HCT116 (cell line): ENCODE measurements at regions not wholly inside any gene's neighbourhood (a gene's known extent, or its start where the extent isn't known, plus 50 kb on each side); places are given as distances from the start of the nearest gene placed in this dataset.

Experiments
- ATAC-seq: fragments of 200-7000 bp; cut with Tn5 transposase; 2 replicates; pipeline ENCODE4 v1.9.1; 2020; ENCODE audit warnings: mild to moderate bottlenecking, moderate library complexity
- BruUV-seq: library from RNA; stranded (reverse); fragments of 400-500 nt; replicated peaks from 2 replicates; lab custom pipeline; 2021; lab: Mats Ljungman, UMichigan
- CTCF ChIA-PET: fragments of 300-600 bp; sonication (Branson Sonifier 250); formaldehyde crosslinking; loops from one replicate; lab custom pipeline; 2021; ENCODE audit warnings: antibody characterized with exemption; lab: Charles Lee
- POLR2A ChIA-PET: fragments of 300-600, 350-600 bp; sonication (Branson Sonifier 250); formaldehyde crosslinking; loops from one replicate; lab custom pipeline; 2021; ENCODE audit warnings: antibody characterized with exemption; lab: Charles Lee
- RAD21 ChIA-PET, 2 experiments: fragments of 300-600 bp; sonication (Branson Sonifier 250); formaldehyde crosslinking; loops; one replicate each; lab custom pipeline; 2023; ENCODE audit warnings: low total read pairs in 2 of 2; ENCODE audit not compliant: uncharacterized antibody in 2 of 2, unreplicated experiment in 2 of 2, low non-redundant PET in 1 of 2; lab: Charles Lee
- DNase-seq: peaks from one replicate; pipeline ENCODE4 v3.0.0-alpha.2; 2010; ENCODE audit warnings: low read depth, low spot score
- H2AFZ ChIP-seq: fragments of 200-600 bp; shearing (Covaris generic), sonication (generic); 2 replicates; pipeline ENCODE4 v1.6.1; 2017; ENCODE audit warnings: low read depth, mixed run types, mixed read lengths, antibody characterized with exemption, low read length; ENCODE audit not compliant: poor library complexity, severe bottlenecking
- H3K27ac ChIP-seq: 2 replicates; pipeline ENCODE4 v1.5.1; 2012; ENCODE audit warnings: low read depth, low read length
- H3K27me3 ChIP-seq: fragments of 200-600 bp; sonication (generic); 2 replicates; pipeline ENCODE4 v1.6.1; 2016; ENCODE audit warnings: mixed run types, low read length, mixed read lengths; ENCODE audit not compliant: insufficient read depth
- H3K36me3 ChIP-seq, 2 experiments: fragments of 200-500 bp in 1 of 2; fragments of 200-600 bp in 1 of 2; sonication (Bioruptor generic) in 1 of 2; sonication (generic) in 1 of 2; 2 replicates each; pipeline versions ENCODE4 v1.5.1 to v1.6.1; 2014 to 2016; ENCODE audit warnings: low read length in 2 of 2, inconsistent platforms in 1 of 2, mixed read lengths in 1 of 2, mixed run types in 1 of 2; ENCODE audit not compliant: insufficient read depth in 2 of 2, control insufficient read depth in 1 of 2
- H3K4me1 ChIP-seq, 2 experiments: fragments of 200-600 bp in 1 of 2; sonication (generic) in 1 of 2; 2 replicates each; pipeline versions ENCODE4 v1.5.1 to v1.6.1; 2012 to 2017; ENCODE audit warnings: low read length in 2 of 2, inconsistent platforms in 1 of 2, mild to moderate bottlenecking in 1 of 2, mixed read lengths in 1 of 2, mixed run types in 1 of 2, moderate library complexity in 1 of 2; ENCODE audit not compliant: insufficient read depth in 2 of 2, control insufficient read depth in 1 of 2
- H3K4me2 ChIP-seq: fragments of 200-600 bp; sonication (generic); 2 replicates; pipeline ENCODE4 v1.6.1; 2017; ENCODE audit warnings: mixed run types, low read length, mixed read lengths
- H3K4me3 ChIP-seq, 2 experiments: fragments of 200-600 bp in 1 of 2; sonication (generic) in 1 of 2; replicated peaks in 1 of 2; 2 replicates each; pipeline ENCODE4 v1.5.1; 2011 to 2016; ENCODE audit warnings: low read length in 2 of 2, control low read depth in 1 of 2, low read depth in 1 of 2, mild to moderate bottlenecking in 1 of 2, mixed read lengths in 1 of 2, mixed run types in 1 of 2
- H3K79me2 ChIP-seq: fragments of 200-600 bp; sonication (generic); 2 replicates; pipeline ENCODE4 v1.6.1; 2017; ENCODE audit warnings: mild to moderate bottlenecking, mixed run types, low read length, moderate library complexity, mixed read lengths; ENCODE audit not compliant: insufficient read depth
- H3K9ac ChIP-seq: fragments of 200-600 bp; sonication (generic); 2 replicates; pipeline ENCODE4 v1.6.1; 2016; ENCODE audit warnings: low read length, mixed read lengths
- H3K9me2 ChIP-seq: fragments of 200-600 bp; sonication (generic), shearing (Covaris generic); 2 replicates; pipeline ENCODE4 v1.6.1; 2017; ENCODE audit warnings: mixed run types, mild to moderate bottlenecking, moderate library complexity; ENCODE audit not compliant: insufficient read depth
- H3K9me3 ChIP-seq, 2 experiments: fragments of 200-500 bp in 1 of 2; fragments of 200-600 bp in 1 of 2; sonication (Bioruptor generic) in 1 of 2; sonication (generic) in 1 of 2; 2 replicates each; pipeline ENCODE4 v1.6.1; 2014 to 2017; ENCODE audit warnings: low read length in 2 of 2, mixed read lengths in 2 of 2, inconsistent platforms in 1 of 2, low read depth in 1 of 2, mild to moderate bottlenecking in 1 of 2, mixed run types in 1 of 2, moderate library complexity in 1 of 2; ENCODE audit not compliant: control insufficient read depth in 1 of 2, insufficient read depth in 1 of 2
- H4K20me1 ChIP-seq: fragments of 200-600 bp; sonication (generic), shearing (Covaris generic); 2 replicates; pipeline ENCODE4 v1.6.1; 2017; ENCODE audit warnings: mixed run types, mild to moderate bottlenecking, moderate library complexity; ENCODE audit not compliant: insufficient read depth
- CBX3 ChIP-seq: IDR thresholded peaks from 2 replicates; pipeline ENCODE4 v1.6.1; 2012; ENCODE audit warnings: low read depth
- CEBPB ChIP-seq: IDR thresholded peaks from 2 replicates; pipeline ENCODE4 v1.6.1; 2012; ENCODE audit warnings: low read depth
- EGR1 ChIP-seq: IDR thresholded peaks from 2 replicates; pipeline ENCODE4 v1.6.1; 2012; ENCODE audit warnings: low read depth
- ELF1 ChIP-seq: IDR thresholded peaks from 2 replicates; pipeline ENCODE4 v1.6.1; 2012; ENCODE audit warnings: low read depth, borderline replicate concordance
- EZH2 ChIP-seq: fragments of 200-600 bp; sonication (generic); IDR thresholded peaks from 2 replicates; pipeline ENCODE4 v1.6.1; 2017; ENCODE audit warnings: antibody characterized with exemption, mixed run types
- EZH2phosphoT487 ChIP-seq: fragments of 200-600 bp; IDR thresholded peaks from 2 replicates; pipeline ENCODE4 v1.6.1; 2018; ENCODE audit warnings: antibody characterized with exemption, borderline replicate concordance
- FOSL1 ChIP-seq: IDR thresholded peaks from 2 replicates; pipeline ENCODE4 v1.6.1; 2012; ENCODE audit warnings: low read depth
- JUND ChIP-seq: IDR thresholded peaks from 2 replicates; pipeline ENCODE4 v1.6.1; 2012
- MAX ChIP-seq: IDR thresholded peaks from 2 replicates; pipeline ENCODE4 v1.6.1; 2012
- POLR2A ChIP-seq: IDR thresholded peaks from 2 replicates; pipeline ENCODE4 v1.7.0; 2011; ENCODE audit warnings: borderline replicate concordance; ENCODE audit not compliant: insufficient read depth, insufficient read length; ENCODE audit errors: extremely low read depth
- RAD21 ChIP-seq: IDR thresholded peaks from 2 replicates; pipeline ENCODE4 v1.6.1; 2012; ENCODE audit warnings: low read depth, mild to moderate bottlenecking
- SP1 ChIP-seq: IDR thresholded peaks from 2 replicates; pipeline ENCODE4 v1.6.1; 2012; ENCODE audit warnings: low read depth
- TCF7L2 ChIP-seq: IDR thresholded peaks from 2 replicates; pipeline ENCODE4 v1.7.0; 2011; ENCODE audit warnings: borderline replicate concordance, inconsistent platforms; ENCODE audit not compliant: insufficient read depth, insufficient read length; ENCODE audit errors: extremely low read depth
- YY1 ChIP-seq: IDR thresholded peaks from 2 replicates; pipeline ENCODE4 v1.6.1; 2011; ENCODE audit warnings: low read length, low read depth, moderate library complexity, mild to moderate bottlenecking; ENCODE audit not compliant: insufficient replicate concordance; ENCODE audit errors: extremely low read depth
- ZBTB33 ChIP-seq: IDR thresholded peaks from 2 replicates; pipeline ENCODE4 v1.6.1; 2011; ENCODE audit warnings: mild to moderate bottlenecking, low read length, moderate library complexity; ENCODE audit not compliant: insufficient replicate concordance; ENCODE audit errors: extremely low read depth
- ZNF274 ChIP-seq: fragments of 200-500 bp; sonication (Bioruptor generic); IDR thresholded peaks from 2 replicates; pipeline ENCODE4 v1.6.1; 2014; ENCODE audit warnings: mild to moderate bottlenecking, low read depth, low read length, inconsistent platforms
- intact Hi-C: fragments of 100-400 bp; cut with micrococcal nuclease; formaldehyde crosslinking; loops from 2 replicates; pipeline ENCODE4 v1.10.0; 2022
- TF ChIP-seq, protein P1 (sequence below), 3 experiments: fragments of 200-600 bp in 1 of 3; sonication (generic) in 1 of 3; IDR thresholded peaks in 2 of 3; conservative IDR thresholded peaks in 1 of 3; 2 replicates each; pipeline ENCODE4 v1.5.1; 2012 to 2017; ENCODE audit warnings: low read depth in 2 of 3, low read length in 2 of 3, antibody characterized with exemption in 1 of 3, borderline replicate concordance in 1 of 3, control low read depth in 1 of 3, mild to moderate bottlenecking in 1 of 3, mixed read lengths in 1 of 3, mixed run types in 1 of 3, moderate library complexity in 1 of 3; ENCODE audit not compliant: insufficient read depth in 1 of 3
- TF ChIP-seq, protein P2 (sequence below): IDR thresholded peaks from 2 replicates; pipeline ENCODE4 v1.6.1; 2012

GRCh38 chr3:7879572-7879971 is 622.1 kb upstream of the LMCD1 start:
- ATAC-seq, result no peak
- H3K9me3 ChIP-seq, result 0 out of 4 replicates have a peak, but pooled peaks cover 0 to 6% of the 10 kb centered on the region in 2 experiments
- H3K36me3 ChIP-seq, result peaks cover 0 to 10% of the 10 kb centered on the region in 2 experiments; a peak in 1 of 4 replicates
- intact Hi-C loops, result loop anchor here (5.0 kb wide), 1 partner anchor 372 kb away; no protein-coding TSS in a partner anchor
- H2AFZ ChIP-seq, result peak overlapping the region; percentile 45
- no peak overlapping the region for H3K4me3 ChIP-seq
- no TSS peak for BruUV-seq
- no peaks in the 10 kb centered on the region for H3K27me3 ChIP-seq
- no peak overlapping the region for H3K27ac ChIP-seq
- peaks cover 43 to 55% of the 10 kb centered on the region in 2 experiments for H3K4me1 ChIP-seq
- no peak for TF ChIP-seq YY1
- no peak for TF ChIP-seq JUND
- TF ChIP-seq, protein P1, sequence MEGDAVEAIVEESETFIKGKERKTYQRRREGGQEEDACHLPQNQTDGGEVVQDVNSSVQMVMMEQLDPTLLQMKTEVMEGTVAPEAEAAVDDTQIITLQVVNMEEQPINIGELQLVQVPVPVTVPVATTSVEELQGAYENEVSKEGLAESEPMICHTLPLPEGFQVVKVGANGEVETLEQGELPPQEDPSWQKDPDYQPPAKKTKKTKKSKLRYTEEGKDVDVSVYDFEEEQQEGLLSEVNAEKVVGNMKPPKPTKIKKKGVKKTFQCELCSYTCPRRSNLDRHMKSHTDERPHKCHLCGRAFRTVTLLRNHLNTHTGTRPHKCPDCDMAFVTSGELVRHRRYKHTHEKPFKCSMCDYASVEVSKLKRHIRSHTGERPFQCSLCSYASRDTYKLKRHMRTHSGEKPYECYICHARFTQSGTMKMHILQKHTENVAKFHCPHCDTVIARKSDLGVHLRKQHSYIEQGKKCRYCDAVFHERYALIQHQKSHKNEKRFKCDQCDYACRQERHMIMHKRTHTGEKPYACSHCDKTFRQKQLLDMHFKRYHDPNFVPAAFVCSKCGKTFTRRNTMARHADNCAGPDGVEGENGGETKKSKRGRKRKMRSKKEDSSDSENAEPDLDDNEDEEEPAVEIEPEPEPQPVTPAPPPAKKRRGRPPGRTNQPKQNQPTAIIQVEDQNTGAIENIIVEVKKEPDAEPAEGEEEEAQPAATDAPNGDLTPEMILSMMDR (IDR thresholded peaks at IDR 0.05 in 2 of 3, conservative IDR thresholded peaks at IDR 0.05 in 1 of 3; ENCODE audit: borderline replicate concordance in 1 of 3, insufficient read depth in 1 of 3, low read depth in 2 of 3, low read length in 2 of 3), result no peak
- no peak for TF ChIP-seq RAD21
- TF ChIP-seq ELF1, result no peak
- TF ChIP-seq FOSL1, result no peak
- no peak for TF ChIP-seq EZH2phosphoT487
- TF ChIP-seq, protein P2, sequence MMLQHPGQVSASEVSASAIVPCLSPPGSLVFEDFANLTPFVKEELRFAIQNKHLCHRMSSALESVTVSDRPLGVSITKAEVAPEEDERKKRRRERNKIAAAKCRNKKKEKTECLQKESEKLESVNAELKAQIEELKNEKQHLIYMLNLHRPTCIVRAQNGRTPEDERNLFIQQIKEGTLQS, result no peak
- no peak for TF ChIP-seq MAX
- TF ChIP-seq POLR2A, result no peak
- no peak for TF ChIP-seq ZBTB33
- no peak for TF ChIP-seq CEBPB
- no peak for TF ChIP-seq EZH2
- TF ChIP-seq ZNF274, result no peak
- TF ChIP-seq CBX3, result no peak
- TF ChIP-seq EGR1, result no peak
- no peak for TF ChIP-seq SP1
- TF ChIP-seq TCF7L2, result no peak
- no peak overlapping the region for H3K4me2 ChIP-seq
- H4K20me1 ChIP-seq, result no peaks in the 10 kb centered on the region
- CTCF ChIA-PET, result no interaction called here
- H3K79me2 ChIP-seq, result no peaks in the 10 kb centered on the region
- H3K9ac ChIP-seq, result no peak overlapping the region
- RAD21 ChIA-PET, result no interaction called here
- H3K9me2 ChIP-seq, result no peaks in the 10 kb centered on the region
- POLR2A ChIA-PET, result no interaction called here
- no peak for DNase-seq
